ENCODE measurements at regions not wholly inside any gene's neighbourhood (a gene's known extent, or its start where the extent isn't known, plus 50 kb on each side); places are given as distances from the start of the nearest gene placed in this dataset.

DNA sequence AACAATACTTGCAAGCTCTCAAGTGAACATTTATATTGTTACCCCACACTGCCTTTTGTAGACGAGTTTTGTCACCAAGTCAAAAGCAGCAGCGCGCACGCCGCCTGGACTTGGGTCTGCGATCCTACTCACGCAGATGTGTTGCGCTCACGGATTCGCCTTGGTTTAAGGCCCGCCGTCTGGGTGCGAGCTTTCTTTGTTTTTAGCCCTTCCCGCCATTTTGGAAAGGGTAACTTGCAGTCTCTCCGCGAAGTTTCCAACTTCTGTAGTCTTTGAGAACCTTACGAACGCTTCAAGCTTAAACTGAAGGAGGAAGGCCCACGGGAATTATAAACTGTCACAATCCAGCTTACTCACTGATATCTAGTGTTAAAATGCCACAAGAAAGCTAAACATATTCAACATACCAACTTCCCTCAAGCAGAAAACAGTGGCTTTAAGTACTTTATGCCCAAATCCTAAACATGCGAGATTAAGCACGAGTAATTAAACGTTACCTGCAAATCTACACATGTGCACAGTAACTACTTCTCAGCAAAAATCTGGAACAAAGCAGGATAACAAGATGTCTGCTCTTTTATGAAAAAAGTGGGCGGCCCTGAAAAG is 80.4 kb upstream of the BTN3A2 start:
- peak overlapping the region; percentile 87 for H3K27ac ChIP-seq
- TF ChIP-seq, protein P1, sequence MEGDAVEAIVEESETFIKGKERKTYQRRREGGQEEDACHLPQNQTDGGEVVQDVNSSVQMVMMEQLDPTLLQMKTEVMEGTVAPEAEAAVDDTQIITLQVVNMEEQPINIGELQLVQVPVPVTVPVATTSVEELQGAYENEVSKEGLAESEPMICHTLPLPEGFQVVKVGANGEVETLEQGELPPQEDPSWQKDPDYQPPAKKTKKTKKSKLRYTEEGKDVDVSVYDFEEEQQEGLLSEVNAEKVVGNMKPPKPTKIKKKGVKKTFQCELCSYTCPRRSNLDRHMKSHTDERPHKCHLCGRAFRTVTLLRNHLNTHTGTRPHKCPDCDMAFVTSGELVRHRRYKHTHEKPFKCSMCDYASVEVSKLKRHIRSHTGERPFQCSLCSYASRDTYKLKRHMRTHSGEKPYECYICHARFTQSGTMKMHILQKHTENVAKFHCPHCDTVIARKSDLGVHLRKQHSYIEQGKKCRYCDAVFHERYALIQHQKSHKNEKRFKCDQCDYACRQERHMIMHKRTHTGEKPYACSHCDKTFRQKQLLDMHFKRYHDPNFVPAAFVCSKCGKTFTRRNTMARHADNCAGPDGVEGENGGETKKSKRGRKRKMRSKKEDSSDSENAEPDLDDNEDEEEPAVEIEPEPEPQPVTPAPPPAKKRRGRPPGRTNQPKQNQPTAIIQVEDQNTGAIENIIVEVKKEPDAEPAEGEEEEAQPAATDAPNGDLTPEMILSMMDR (conservative IDR thresholded peaks at IDR 0.05), result no peak

DNA sequence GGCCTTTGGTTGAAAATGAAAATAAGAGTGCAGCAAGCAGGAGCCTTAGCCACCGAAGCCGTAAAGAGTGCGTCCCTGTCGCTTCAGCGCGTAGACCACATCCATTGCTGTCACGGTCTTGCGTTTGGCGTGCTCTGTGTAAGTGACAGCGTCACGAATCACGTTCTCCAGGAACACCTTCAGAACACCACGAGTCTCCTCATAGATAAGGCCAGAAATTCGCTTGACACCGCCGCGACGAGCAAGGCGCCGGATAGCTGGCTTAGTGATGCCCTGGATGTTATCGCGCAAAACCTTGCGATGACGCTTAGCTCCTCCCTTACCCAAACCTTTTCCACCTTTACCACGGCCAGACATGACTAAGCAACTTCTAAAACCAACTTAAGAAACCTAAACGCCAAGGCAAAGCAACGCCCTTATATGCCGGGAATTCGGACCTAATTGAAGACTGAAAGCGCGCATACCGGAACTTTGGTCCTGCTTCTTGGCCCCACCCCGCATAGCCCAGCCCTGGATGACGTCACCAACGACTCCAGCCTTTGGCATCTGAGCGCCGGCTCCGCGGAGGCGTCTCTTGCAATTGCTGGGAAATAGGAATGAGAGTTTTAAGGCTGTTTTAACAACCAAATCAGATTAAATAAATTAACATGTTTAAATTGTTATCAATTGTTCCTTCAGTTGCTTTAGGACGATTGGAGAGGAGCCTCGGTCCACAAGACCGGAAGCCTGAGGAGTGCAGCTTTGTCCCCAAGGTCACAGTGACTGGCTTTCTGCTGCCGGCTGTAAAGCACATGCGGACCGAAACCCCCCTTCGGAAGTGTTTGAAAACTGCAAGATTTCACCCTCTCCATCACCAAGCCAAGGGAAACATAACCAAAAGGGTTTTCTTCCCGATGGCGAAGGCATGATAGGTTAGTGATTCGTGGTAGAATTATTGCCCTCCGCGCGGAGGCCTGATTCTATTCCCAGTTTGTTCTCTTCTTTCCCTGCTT is 79.6 kb upstream of the BTN3A2 start:
- H3K27ac ChIP-seq, result peak overlapping the region; percentile 87
- TF ChIP-seq, protein P1 (conservative IDR thresholded peaks at IDR 0.05), result no peak

DNA sequence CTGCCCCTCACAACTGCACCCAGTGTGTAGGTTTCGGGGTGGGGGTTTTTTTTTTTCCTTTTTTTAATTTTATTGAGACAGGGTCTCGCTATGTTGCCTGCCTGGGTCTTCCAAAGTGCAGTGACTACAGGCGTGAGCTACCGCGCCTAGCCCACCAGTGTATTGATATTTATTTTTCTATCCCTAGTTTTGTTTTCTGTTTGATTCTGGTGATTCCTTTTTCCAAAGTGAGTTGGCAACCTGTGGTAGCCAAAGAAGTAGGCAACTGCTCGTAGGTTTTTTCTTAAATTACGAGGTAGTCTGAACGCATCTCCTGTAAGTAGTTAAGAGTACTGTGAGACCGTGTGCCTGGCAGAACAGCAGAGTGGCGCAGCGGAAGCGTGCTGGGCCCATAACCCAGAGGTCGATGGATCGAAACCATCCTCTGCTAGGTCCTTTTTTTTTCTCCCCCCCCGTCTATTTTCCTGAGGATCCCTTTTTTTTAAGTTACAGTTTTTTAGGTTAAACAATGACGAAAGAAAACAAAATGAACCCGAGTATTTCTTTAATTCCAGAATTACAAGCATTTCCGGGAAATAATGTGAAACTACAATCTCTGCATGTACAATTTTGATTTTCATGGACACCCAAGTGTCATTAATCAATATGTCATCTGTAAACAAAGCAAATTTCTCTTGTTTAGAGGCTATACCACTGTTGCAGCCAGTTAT is 78.7 kb upstream of the BTN3A2 start:
- TF ChIP-seq, protein P1 (conservative IDR thresholded peaks at IDR 0.05), result no peak
- H3K27ac ChIP-seq, result peak overlapping the region; percentile 87

DNA sequence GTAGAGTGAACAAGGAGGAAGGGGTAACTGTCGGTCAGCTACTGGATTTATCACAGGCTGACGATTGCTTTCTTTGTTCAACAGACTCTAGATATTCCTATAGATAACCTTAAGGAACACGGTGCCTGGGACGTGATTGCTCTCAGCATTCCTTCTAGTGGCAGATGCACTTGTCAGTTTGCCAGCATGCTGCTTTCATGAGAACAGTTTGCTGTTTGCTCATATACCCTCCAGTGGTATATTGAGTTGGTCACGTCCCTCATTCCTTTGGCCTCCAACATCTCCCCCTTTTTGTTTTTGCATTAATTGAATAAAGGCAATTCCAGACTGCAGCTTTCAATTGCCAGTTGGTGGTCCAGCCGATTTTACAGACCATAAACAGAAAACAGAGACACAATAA is 76.8 kb upstream of the BTN3A2 start:
- TF ChIP-seq, protein P1 (conservative IDR thresholded peaks at IDR 0.05), result no peak
- H3K27ac ChIP-seq, result no peak overlapping the region

DNA sequence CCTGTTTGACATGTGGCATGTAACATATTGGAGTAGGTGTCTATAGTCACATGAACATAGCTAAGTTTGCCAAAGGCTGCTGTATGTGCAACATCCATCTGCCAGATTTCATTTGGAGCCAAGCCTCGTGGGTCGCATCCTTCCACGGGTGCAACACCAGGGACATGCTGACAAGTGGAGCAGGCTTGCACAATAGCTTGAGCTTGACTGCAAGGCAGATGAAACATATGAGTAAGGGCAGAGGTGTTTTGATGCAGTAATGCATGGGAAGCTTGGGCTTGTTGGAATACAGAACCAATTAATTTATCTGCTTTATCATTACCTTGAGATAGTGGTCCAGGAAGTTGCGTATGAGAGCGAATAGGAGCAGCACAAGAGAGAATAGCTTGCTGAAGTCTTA is 74.1 kb upstream of the BTN3A2 start:
- TF ChIP-seq, protein P1 (conservative IDR thresholded peaks at IDR 0.05), result no peak
- H3K27ac ChIP-seq, result no peak overlapping the region

DNA sequence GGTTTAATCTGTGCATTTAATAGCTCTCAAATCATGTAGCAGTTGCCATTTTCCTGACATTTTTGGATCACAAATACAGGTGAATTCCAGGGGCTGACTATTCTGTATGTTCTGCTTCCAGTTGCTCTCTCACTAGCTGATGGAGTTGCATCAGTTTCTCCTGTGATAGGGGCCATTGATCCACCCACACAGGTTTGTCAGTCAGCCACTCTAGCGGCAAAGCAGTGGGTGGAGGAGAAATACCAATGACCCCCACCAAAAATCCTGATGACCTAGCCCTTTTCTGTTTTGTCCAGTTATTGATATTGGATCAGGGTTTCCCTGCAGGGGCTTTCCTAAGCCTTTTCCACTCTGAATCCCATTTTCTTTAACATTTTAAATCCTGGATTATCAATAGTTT is 72.3 kb upstream of the BTN3A2 start:
- no peak overlapping the region for H3K27ac ChIP-seq
- TF ChIP-seq, protein P1 (conservative IDR thresholded peaks at IDR 0.05), result no peak

DNA sequence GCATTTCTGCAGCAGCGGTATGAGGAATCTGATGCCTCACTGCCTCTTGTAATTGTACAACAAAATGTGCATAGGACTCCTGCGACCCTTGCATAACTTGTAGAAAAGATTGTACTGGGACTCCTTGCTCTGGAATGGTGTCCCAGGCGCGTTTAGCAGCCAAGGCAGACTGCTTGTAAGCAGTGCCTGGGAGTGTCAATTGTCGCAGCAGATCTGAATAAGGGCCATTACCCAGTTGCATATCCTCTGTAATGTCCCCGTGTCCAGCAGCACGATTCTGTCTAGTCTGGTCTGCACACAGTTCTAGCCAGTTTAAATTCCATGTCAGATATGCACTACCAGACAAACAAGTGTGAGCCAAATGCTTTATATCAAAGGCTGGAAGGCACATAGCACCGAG is 70.7 kb upstream of the BTN3A2 start:
- H3K27ac ChIP-seq, result no peak overlapping the region
- TF ChIP-seq, protein P1 (conservative IDR thresholded peaks at IDR 0.05), result no peak

All from VCaP (cell line).